Activated T-cell treated with anti-CD3 and anti-CD28 coated beads for 1 hour (primary cell): ENCODE measurements at regions not wholly inside any gene's neighbourhood (a gene's known extent, or its start where the extent isn't known, plus 50 kb on each side); places are given as distances from the start of the nearest gene placed in this dataset.

Experiments used
- DNase-seq: peaks from one replicate; pipeline ENCODE4 v3.0.0-alpha.2; 2020; ENCODE audit warnings: low read depth

DNA sequence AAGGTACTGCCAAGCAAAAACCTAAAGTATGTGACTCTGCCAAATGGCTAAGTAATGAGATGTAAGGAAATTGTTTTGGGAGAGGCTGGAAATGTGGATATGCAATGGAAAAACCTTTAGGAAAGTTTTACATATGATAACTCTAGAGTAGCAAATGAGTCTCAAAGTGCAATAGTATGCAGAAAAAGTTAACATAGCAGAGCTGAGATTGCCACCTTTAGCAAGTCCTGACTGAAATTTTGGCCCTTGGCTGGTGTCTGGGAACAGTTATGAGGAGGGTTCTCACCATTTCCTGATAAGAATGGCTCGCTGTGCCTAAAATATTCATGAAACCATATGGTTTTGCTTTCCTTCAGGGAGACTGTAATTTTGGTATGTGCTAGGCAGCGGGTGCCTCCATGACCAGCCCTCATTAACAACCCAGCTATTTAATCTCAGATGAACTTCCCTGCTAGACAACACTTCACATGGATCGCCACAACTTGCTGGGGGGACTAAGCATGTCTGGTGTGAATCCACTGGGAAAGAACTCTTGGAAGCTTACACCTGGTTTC is 72.3 kb upstream of the ERBB4 start:
- DNase-seq, result no peak

- DNase-seq, result no peak
Observed at GRCh38 chr2:212609479-212609878, 70.9 kb upstream of the ERBB4 start.

DNA sequence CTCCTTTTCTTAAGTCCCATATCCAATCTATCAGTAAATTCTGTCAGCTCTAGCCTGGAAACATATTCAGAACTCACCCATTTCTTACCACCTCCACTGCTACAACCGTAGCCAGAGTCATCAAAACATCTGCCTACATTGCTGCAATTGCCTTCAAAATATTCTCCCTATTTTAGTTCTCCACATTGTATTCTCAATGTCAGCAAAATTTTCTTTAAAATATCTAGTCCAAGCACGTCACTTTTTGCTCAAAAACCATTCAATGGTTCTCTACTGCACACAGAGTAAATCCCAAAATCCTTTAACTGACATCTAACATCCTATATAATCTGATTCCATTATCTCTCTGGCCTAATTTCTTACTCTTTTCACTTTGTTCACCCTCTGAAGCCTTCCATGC is 68.5 kb upstream of the ERBB4 start:
- DNase-seq, result no peak

- DNase-seq, result no peak
Observed at GRCh38 chr2:212606232-212606631, 67.6 kb upstream of the ERBB4 start.

GRCh38 chr2:212596688-212597087 is 58.1 kb upstream of the ERBB4 start:
- no peak for DNase-seq

- DNase-seq, result no peak
Observed at GRCh38 chr2:212596276-212596675, 57.7 kb upstream of the ERBB4 start.

- no peak for DNase-seq
Observed at GRCh38 chr2:212595036-212595654, 56.5 kb upstream of the ERBB4 start.

- no peak for DNase-seq
Observed at GRCh38 chr2:212592695-212593094, 54.1 kb upstream of the ERBB4 start.
